Lower leg skin (tissue), 3 donors: ENCODE measurements at regions not wholly inside any gene's neighbourhood (a gene's known extent, or its start where the extent isn't known, plus 50 kb on each side); places are given as distances from the start of the nearest gene placed in this dataset.

Experiments
- CTCF ChIP-seq, 3 donors: fragments of 450-650 bp; IDR thresholded peaks; one replicate each; pipeline ENCODE4 v1.5.1; 2016; ENCODE audit warnings: antibody characterized with exemption in 3 of 3, mild to moderate bottlenecking in 3 of 3, moderate library complexity in 2 of 3
- POLR2A ChIP-seq, 2 donors: fragments of 450-650 bp; IDR thresholded peaks; one replicate each; pipeline ENCODE4 v1.6.1; 2016 to 2017; ENCODE audit warnings: antibody characterized with exemption in 2 of 2, mild to moderate bottlenecking in 1 of 2, moderate library complexity in 1 of 2

DNA sequence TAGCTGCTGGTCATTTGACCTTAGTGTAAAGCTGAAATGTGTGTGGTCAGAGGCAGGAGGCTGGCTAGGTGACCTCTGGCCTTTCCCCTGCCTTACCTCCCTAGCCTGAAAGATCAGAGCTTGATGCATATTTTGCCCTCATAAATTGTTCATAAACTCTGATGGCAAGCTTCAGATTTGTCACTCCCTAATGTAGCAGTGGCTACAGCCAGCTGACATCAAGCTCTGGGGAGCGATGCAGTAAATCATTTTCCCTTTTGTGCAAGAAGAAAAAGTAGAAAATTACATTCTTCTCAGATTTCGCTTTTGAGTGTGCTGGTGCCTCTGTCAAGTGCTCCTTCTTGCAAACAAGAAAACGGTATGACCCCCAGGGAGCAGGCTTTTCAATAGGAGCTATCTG, 87.7 kb upstream of the MAGEA4 start:
- no peak for TF ChIP-seq CTCF (IDR thresholded peaks at IDR 0.05)
- no peak for TF ChIP-seq POLR2A (IDR thresholded peaks at IDR 0.05)
